ENCODE measurements at regions not wholly inside any gene's neighbourhood (a gene's known extent, or its start where the extent isn't known, plus 50 kb on each side); places are given as distances from the start of the nearest gene placed in this dataset.
"Not testable (repeated sequence)": the region's sequence is repeated elsewhere in the genome, so short reads cannot be mapped to it uniquely, and the experiment has no call there.

DNA sequence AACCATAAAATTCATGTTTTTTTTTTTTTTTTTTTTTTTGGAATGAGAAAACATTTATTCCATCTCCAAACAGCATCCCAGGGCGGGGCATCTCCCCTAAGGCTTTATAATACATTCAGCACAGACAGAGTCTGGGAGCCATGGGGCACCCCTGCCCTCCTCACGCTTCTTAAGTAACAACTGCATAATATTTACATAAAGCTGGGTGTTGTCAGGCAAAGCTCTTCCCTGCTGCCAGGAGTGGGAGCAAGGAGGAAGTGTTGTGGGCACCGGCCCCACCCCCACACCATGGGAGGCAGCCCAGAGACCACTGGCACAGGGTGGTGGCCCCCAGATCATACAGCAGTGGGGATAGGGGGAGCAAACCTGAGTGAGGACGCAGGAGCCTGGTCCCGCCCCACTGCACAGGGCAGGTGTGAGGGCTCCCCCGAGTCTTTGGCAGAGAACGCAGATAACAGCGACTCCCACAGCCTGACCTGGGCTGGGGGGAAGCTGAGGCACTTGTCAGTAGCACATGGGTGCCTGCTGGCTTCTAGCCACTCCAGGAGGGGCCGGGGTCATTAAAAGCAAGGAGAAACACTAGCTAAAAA lies 86.1 kb upstream of the CEP78 start:
- no peak overlapping the region for H3K4me3 ChIP-seq (ENCODE audit: low read depth, low read length)
- H3K9me3 Mint-ChIP-seq: peaks cover 0 to 6% (median 1%) of the 10 kb centered on the region in 7 donors
- no peaks in the 10 kb centered on the region for H3K9me3 ChIP-seq (ENCODE audit: control insufficient read depth in 2 of 2, low read length in 2 of 2)
- DNase-seq (no peak), ATAC-seq (ENCODE audit: low read depth in 2 of 2) (no peak)
- H3K4me3 Mint-ChIP-seq: no peak overlapping the region
- H3K27ac ChIP-seq (ENCODE audit: insufficient read depth, low read length, poor library complexity, severe bottlenecking): no peak overlapping the region
- H3K27me3 Mint-ChIP-seq: peaks cover 6% of the 10 kb centered on the region
- H3K4me1 ChIP-seq (ENCODE audit: control insufficient read depth, insufficient read depth, low read length, poor library complexity, severe bottlenecking): no peaks in the 10 kb centered on the region
- H3K36me3 Mint-ChIP-seq: peaks cover 5% of the 10 kb centered on the region
- H3K27me3 ChIP-seq (ENCODE audit: control insufficient read depth, insufficient read depth, low read length): no peaks in the 10 kb centered on the region
- H3K4me1 Mint-ChIP-seq: no peaks in the 10 kb centered on the region
- no peaks in the 10 kb centered on the region for H3K36me3 ChIP-seq (ENCODE audit: control insufficient read depth, insufficient read depth, low read length)
- no peak overlapping the region for H3K27ac Mint-ChIP-seq

GRCh38 chr9:78146241-78146640 lies 89.6 kb upstream of the CEP78 start:
- no peak overlapping the region for H3K27ac ChIP-seq (ENCODE audit: insufficient read depth, low read length, poor library complexity, severe bottlenecking)
- Mint-ChIP-seq H3K9me3 (peaks cover under 1 to 9% (median 6%) of the 10 kb centered on the region in 7 donors), H3K4me3 (no peak overlapping the region), H3K4me1 (peaks cover 0 to 2% (median 0%) of the 10 kb centered on the region in 4 donors), H3K36me3 (peaks cover 5% of the 10 kb centered on the region), H3K27ac (no peak overlapping the region), H3K27me3 (peaks cover 5% of the 10 kb centered on the region)
- no peaks in the 10 kb centered on the region for H3K36me3 ChIP-seq (ENCODE audit: control insufficient read depth, insufficient read depth, low read length)
- H3K27me3 ChIP-seq (ENCODE audit: control insufficient read depth, insufficient read depth, low read length): no peaks in the 10 kb centered on the region
- ATAC-seq (ENCODE audit: low read depth in 2 of 2): no peak
- no peaks in the 10 kb centered on the region for H3K4me1 ChIP-seq (ENCODE audit: control insufficient read depth, insufficient read depth, low read length, poor library complexity, severe bottlenecking)
- H3K4me3 ChIP-seq (ENCODE audit: low read depth, low read length): no peak overlapping the region
- H3K9me3 ChIP-seq (ENCODE audit: control insufficient read depth in 2 of 2, low read length in 2 of 2): peaks cover 0 to 4% of the 10 kb centered on the region in 2 experiments
- no peak for DNase-seq

GRCh38 chr9:78144663-78145377 lies 91.1 kb upstream of the CEP78 start:
- Histone ChIP-seq H3K9me3 (ENCODE audit: control insufficient read depth in 2 of 2, low read length in 2 of 2) (peaks cover 0 to 4% of the 10 kb centered on the region in 2 experiments), H3K4me1 (ENCODE audit: control insufficient read depth, insufficient read depth, low read length, poor library complexity, severe bottlenecking) (no peaks in the 10 kb centered on the region), H3K36me3 (ENCODE audit: control insufficient read depth, insufficient read depth, low read length) (no peaks in the 10 kb centered on the region), H3K27me3 (ENCODE audit: control insufficient read depth, insufficient read depth, low read length) (no peaks in the 10 kb centered on the region), H3K4me3 (ENCODE audit: low read depth, low read length) (no peak overlapping the region), H3K27ac (ENCODE audit: insufficient read depth, low read length, poor library complexity, severe bottlenecking) (no peak overlapping the region)
- H3K27me3 Mint-ChIP-seq: peaks cover 10% of the 10 kb centered on the region
- ATAC-seq (ENCODE audit: low read depth in 2 of 2) (no peak), DNase-seq (no peak)
- no peak overlapping the region for H3K4me3 Mint-ChIP-seq
- H3K36me3 Mint-ChIP-seq: peaks cover 5% of the 10 kb centered on the region
- H3K27ac Mint-ChIP-seq: no peak overlapping the region
- H3K9me3 Mint-ChIP-seq: peaks cover 0 to 11% (median 8%) of the 10 kb centered on the region in 7 donors
- peaks cover 0 to 2% (median 0%) of the 10 kb centered on the region in 4 donors for H3K4me1 Mint-ChIP-seq

DNA sequence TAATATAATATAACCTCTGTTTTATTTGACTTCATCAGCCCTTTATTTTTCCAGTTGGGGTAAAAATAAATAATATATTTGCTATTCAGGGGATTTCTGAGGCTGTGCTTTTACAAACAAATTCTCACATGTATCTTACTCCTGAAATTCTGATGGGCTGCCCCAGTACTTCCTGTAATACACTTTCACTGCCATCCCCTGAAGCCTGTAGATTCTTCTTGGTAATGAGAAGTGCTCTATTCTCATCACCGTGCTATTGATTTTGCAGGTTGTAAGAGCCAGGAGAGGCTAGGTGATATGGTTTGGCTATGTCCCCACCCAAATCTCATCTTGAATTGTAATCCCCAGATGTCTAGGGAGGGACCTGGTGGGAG lies 91.9 kb upstream of the CEP78 start:
- peaks cover 2 to 4% of the 10 kb centered on the region in 2 experiments for H3K9me3 ChIP-seq (ENCODE audit: control insufficient read depth in 2 of 2, low read length in 2 of 2)
- no peak overlapping the region for H3K4me3 ChIP-seq (ENCODE audit: low read depth, low read length)
- Mint-ChIP-seq H3K4me3 (no peak overlapping the region), H3K36me3 (peaks cover under 1% of the 10 kb centered on the region), H3K27me3 (peaks cover 14% of the 10 kb centered on the region), H3K27ac (no peak overlapping the region), H3K4me1 (peaks cover 0 to 2% (median 0%) of the 10 kb centered on the region in 4 donors), H3K9me3 (peaks cover 0 to 15% (median 8%) of the 10 kb centered on the region in 7 donors)
- H3K4me1 ChIP-seq (ENCODE audit: control insufficient read depth, insufficient read depth, low read length, poor library complexity, severe bottlenecking): no peaks in the 10 kb centered on the region
- no peaks in the 10 kb centered on the region for H3K36me3 ChIP-seq (ENCODE audit: control insufficient read depth, insufficient read depth, low read length)
- no peaks in the 10 kb centered on the region for H3K27me3 ChIP-seq (ENCODE audit: control insufficient read depth, insufficient read depth, low read length)
- H3K27ac ChIP-seq (ENCODE audit: insufficient read depth, low read length, poor library complexity, severe bottlenecking): no peak overlapping the region
- DNase-seq (no peak), ATAC-seq (ENCODE audit: low read depth in 2 of 2) (no peak)

GRCh38 chr9:78143281-78144007 lies 92.4 kb upstream of the CEP78 start:
- ATAC-seq (ENCODE audit: low read depth in 2 of 2): no peak
- Mint-ChIP-seq H3K9me3 (peaks cover 0 to 15% (median 8%) of the 10 kb centered on the region in 7 donors), H3K27me3 (peaks cover 14% of the 10 kb centered on the region), H3K4me3 (no peak overlapping the region), H3K27ac (peak overlapping the region in 1 of 3 donors; percentile 38), H3K4me1 (peaks cover 0 to 2% (median 0%) of the 10 kb centered on the region in 4 donors), H3K36me3 (no peaks in the 10 kb centered on the region)
- no peaks in the 10 kb centered on the region for H3K36me3 ChIP-seq (ENCODE audit: control insufficient read depth, insufficient read depth, low read length)
- no peaks in the 10 kb centered on the region for H3K4me1 ChIP-seq (ENCODE audit: control insufficient read depth, insufficient read depth, low read length, poor library complexity, severe bottlenecking)
- H3K4me3 ChIP-seq (ENCODE audit: low read depth, low read length): no peak overlapping the region
- no peak overlapping the region for H3K27ac ChIP-seq (ENCODE audit: insufficient read depth, low read length, poor library complexity, severe bottlenecking)
- no peaks in the 10 kb centered on the region for H3K27me3 ChIP-seq (ENCODE audit: control insufficient read depth, insufficient read depth, low read length)
- no peak for DNase-seq
- H3K9me3 ChIP-seq (ENCODE audit: control insufficient read depth in 2 of 2, low read length in 2 of 2): peaks cover 2 to 4% of the 10 kb centered on the region in 2 experiments

GRCh38 chr9:78142264-78142663 lies 93.6 kb upstream of the CEP78 start:
- Mint-ChIP-seq H3K9me3 (peaks cover 0 to 17% (median 9%) of the 10 kb centered on the region in 7 donors), H3K27me3 (peaks cover 14% of the 10 kb centered on the region)
- H3K4me1 ChIP-seq (ENCODE audit: control insufficient read depth, insufficient read depth, low read length, poor library complexity, severe bottlenecking); H3K9me3 ChIP-seq (ENCODE audit: control insufficient read depth in 2 of 2, low read length in 2 of 2); H3K4me1 Mint-ChIP-seq; H3K4me3 Mint-ChIP-seq; H3K27ac ChIP-seq (ENCODE audit: insufficient read depth, low read length, poor library complexity, severe bottlenecking); H3K4me3 ChIP-seq (ENCODE audit: low read depth, low read length); ATAC-seq (ENCODE audit: low read depth in 2 of 2); DNase-seq; H3K36me3 Mint-ChIP-seq; H3K36me3 ChIP-seq (ENCODE audit: control insufficient read depth, insufficient read depth, low read length); H3K27ac Mint-ChIP-seq; H3K27me3 ChIP-seq (ENCODE audit: control insufficient read depth, insufficient read depth, low read length): not testable (repeated sequence)

GRCh38 chr9:78133751-78134150 lies 102.1 kb upstream of the CEP78 start:
- Mint-ChIP-seq H3K27me3 (peaks cover 4% of the 10 kb centered on the region), H3K4me3 (no peak overlapping the region), H3K27ac (no peak overlapping the region), H3K36me3 (peaks cover 8% of the 10 kb centered on the region), H3K9me3 (peaks cover 0 to 10% (median 3%) of the 10 kb centered on the region in 7 donors), H3K4me1 (peaks cover 8 to 19% (median 13%) of the 10 kb centered on the region in 4 donors)
- DNase-seq (no peak), ATAC-seq (ENCODE audit: low read depth in 2 of 2) (no peak)
- Histone ChIP-seq H3K27ac (ENCODE audit: insufficient read depth, low read length, poor library complexity, severe bottlenecking) (no peak overlapping the region), H3K36me3 (ENCODE audit: control insufficient read depth, insufficient read depth, low read length) (no peaks in the 10 kb centered on the region), H3K9me3 (ENCODE audit: control insufficient read depth in 2 of 2, low read length in 2 of 2) (peaks cover 0 to 2% of the 10 kb centered on the region in 2 experiments), H3K27me3 (ENCODE audit: control insufficient read depth, insufficient read depth, low read length) (no peaks in the 10 kb centered on the region), H3K4me1 (ENCODE audit: control insufficient read depth, insufficient read depth, low read length, poor library complexity, severe bottlenecking) (peaks cover 8% of the 10 kb centered on the region), H3K4me3 (ENCODE audit: low read depth, low read length) (no peak overlapping the region)

Data from CD4-positive, CD25-positive, alpha-beta regulatory T cell (primary cell).